Ascending aorta (tissue), 2 donors: ENCODE measurements at regions not wholly inside any gene's neighbourhood (a gene's known extent, or its start where the extent isn't known, plus 50 kb on each side); places are given as distances from the start of the nearest gene placed in this dataset.
"Not testable (repeated sequence)": the region's sequence is repeated elsewhere in the genome, so short reads cannot be mapped to it uniquely, and the experiment has no call there.

Experiments
- DNase-seq, 2 donors: peaks; one replicate each; pipeline ENCODE4 v3.0.0-alpha.2; 2019; ENCODE audit warnings: low spot score in 2 of 2
- H3K27ac ChIP-seq, 2 donors: fragments of 200-600 bp; sonication (generic); one replicate each; pipeline ENCODE4 v1.5.1; 2016 to 2017; ENCODE audit warnings: mild to moderate bottlenecking in 1 of 2
- H3K27me3 ChIP-seq: fragments of 200-600 bp; sonication (generic); one replicate; pipeline ENCODE4 v1.5.1; 2017
- H3K36me3 ChIP-seq, 2 donors: fragments of 200-600 bp; sonication (generic); one replicate each; pipeline ENCODE4 v1.5.1; 2016
- H3K4me1 ChIP-seq, 2 donors: fragments of 200-600 bp; sonication (generic); one replicate each; pipeline ENCODE4 v1.5.1; 2016 to 2017; ENCODE audit warnings: mild to moderate bottlenecking in 1 of 2
- H3K4me3 ChIP-seq, 2 donors: fragments of 200-600 bp; sonication (generic); one replicate each; pipeline ENCODE4 v1.5.1; 2016 to 2017; ENCODE audit warnings: mild to moderate bottlenecking in 1 of 2
- H3K9me3 ChIP-seq, 2 donors: fragments of 200-600 bp; sonication (generic); one replicate each; pipeline ENCODE4 v1.5.1; 2016
- CTCF ChIP-seq, 3 experiments: fragments of 200-600 bp in 2 of 3; fragments of 450-650 bp in 1 of 3; sonication (generic) in 2 of 3; IDR thresholded peaks; one replicate each; pipeline ENCODE4 v1.5.1; 2016 to 2019; ENCODE audit warnings: antibody characterized with exemption in 3 of 3, mild to moderate bottlenecking in 1 of 3, moderate library complexity in 1 of 3
- intact Hi-C: fragments of 100-400 bp; cut with DNase I; formaldehyde crosslinking; loops from one replicate; pipeline ENCODE4 v1.15.1; 2023

GRCh38 chr7:120059641-120060040, 213.3 kb upstream of the KCND2 start:
- Histone ChIP-seq H3K36me3 (no peaks in the 10 kb centered on the region), H3K4me1 (no peaks in the 10 kb centered on the region), H3K27me3 (no peaks in the 10 kb centered on the region), H3K4me3 (no peak overlapping the region), H3K9me3 (no peaks in the 10 kb centered on the region), H3K27ac (no peak overlapping the region)
- no peak for TF ChIP-seq CTCF (IDR thresholded peaks at IDR 0.05)
- intact Hi-C loops: no loop called here
- DNase-seq: no peak

DNA sequence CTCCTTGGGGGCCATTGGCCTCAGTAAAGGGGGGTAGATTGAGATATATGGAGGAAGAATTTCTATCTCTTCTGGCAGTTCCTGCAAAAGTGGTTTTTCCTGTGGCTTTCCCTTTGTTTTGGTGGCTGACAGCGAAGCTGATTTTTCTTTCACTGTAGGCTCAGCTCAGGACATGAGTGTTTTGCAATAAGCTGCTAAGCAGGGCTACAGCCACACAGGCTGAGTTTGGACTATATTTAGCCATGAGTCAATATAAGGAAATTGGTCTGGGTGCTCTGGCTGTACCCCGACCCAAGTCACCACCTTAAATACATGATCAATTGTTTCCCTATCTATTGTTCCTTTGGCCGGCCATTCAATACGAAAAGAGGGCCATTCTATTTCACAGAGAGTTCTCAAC, 212.7 kb upstream of the KCND2 start:
- H3K4me3 ChIP-seq: no peak overlapping the region
- no peaks in the 10 kb centered on the region for H3K9me3 ChIP-seq
- no peaks in the 10 kb centered on the region for H3K36me3 ChIP-seq
- H3K27me3 ChIP-seq: no peaks in the 10 kb centered on the region
- TF ChIP-seq CTCF (IDR thresholded peaks at IDR 0.05): no peak
- intact Hi-C loops: no loop called here
- DNase-seq: no peak
- no peak overlapping the region for H3K27ac ChIP-seq
- H3K4me1 ChIP-seq: no peaks in the 10 kb centered on the region

GRCh38 chr7:120060875-120061274, 212.1 kb upstream of the KCND2 start:
- Histone ChIP-seq H3K4me3 (no peak overlapping the region), H3K9me3 (no peaks in the 10 kb centered on the region), H3K36me3 (no peaks in the 10 kb centered on the region), H3K27ac (no peak overlapping the region), H3K27me3 (no peaks in the 10 kb centered on the region), H3K4me1 (no peaks in the 10 kb centered on the region)
- intact Hi-C loops: no loop called here
- no peak for DNase-seq
- TF ChIP-seq CTCF (IDR thresholded peaks at IDR 0.05): no peak

DNA sequence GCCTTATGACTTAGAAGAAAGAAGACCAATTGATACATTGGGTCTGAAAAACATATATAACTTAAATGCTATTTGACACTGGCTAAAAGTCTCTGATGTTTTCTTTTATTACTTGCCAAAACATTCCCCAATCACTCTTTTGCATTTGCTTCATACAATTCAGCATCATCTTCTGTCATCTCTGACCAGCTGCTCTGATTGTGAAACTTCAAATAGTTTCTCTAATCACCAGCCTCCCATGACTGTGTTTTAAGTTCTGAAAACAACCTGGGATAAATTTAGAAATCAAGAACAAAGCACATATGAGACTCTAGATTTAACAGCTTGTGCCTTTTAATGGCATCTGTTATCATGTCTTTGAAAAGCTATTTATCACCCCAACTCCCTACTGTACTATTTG, 208.4 kb upstream of the KCND2 start:
- H3K27ac ChIP-seq: no peak overlapping the region
- H3K9me3 ChIP-seq: no peaks in the 10 kb centered on the region
- no peak overlapping the region for H3K4me3 ChIP-seq
- no peak for DNase-seq
- no peak for TF ChIP-seq CTCF (IDR thresholded peaks at IDR 0.05)
- H3K4me1 ChIP-seq: no peaks in the 10 kb centered on the region
- no peaks in the 10 kb centered on the region for H3K27me3 ChIP-seq
- intact Hi-C loops: no loop called here
- no peaks in the 10 kb centered on the region for H3K36me3 ChIP-seq

DNA sequence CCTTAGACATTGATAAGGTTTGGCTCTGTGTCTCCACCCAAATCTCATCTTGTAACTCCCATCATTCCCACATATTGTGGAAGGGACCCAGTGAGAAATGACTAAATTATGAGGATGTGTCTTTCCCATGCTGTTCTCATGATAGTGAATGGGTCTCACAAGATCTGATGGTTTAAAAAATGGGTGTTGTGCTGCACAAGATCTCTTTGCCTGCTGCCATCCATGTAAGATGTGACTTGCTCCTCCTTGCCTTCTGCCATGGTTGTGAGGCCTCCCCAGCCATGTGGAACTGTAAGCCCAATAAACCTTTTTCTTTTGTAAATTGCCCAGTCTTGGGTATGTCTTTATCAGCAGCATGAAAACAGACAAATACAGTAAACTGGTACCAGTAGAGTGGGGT, 206.1 kb upstream of the KCND2 start:
- H3K4me3 ChIP-seq, H3K27me3 ChIP-seq, H3K9me3 ChIP-seq, DNase-seq, H3K27ac ChIP-seq, H3K4me1 ChIP-seq, H3K36me3 ChIP-seq, intact Hi-C loops: not testable (repeated sequence)

DNA sequence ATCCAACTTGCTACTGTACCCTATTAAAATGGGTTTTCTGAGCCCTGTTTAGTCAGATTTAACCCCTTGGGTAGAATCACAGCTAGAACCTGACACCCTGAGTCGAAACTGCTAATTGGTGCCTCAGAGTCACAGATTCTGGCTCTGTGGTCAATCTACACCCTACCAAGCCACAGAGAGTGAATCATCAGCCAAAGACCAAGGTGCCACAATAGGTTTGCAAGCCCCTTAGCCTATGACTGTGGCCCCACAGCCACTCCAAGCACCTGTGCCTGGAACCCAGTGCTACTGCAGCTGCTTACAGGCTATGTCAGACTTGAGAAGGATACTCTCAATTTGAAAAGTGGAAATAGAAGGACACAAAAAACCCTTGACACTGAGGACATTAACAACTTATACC, 202.8 kb upstream of the KCND2 start:
- intact Hi-C loops: no loop called here
- no peak for DNase-seq
- TF ChIP-seq CTCF (IDR thresholded peaks at IDR 0.05): no peak
- Histone ChIP-seq H3K27ac (no peak overlapping the region), H3K9me3 (no peaks in the 10 kb centered on the region), H3K36me3 (no peaks in the 10 kb centered on the region), H3K27me3 (no peaks in the 10 kb centered on the region), H3K4me3 (no peak overlapping the region), H3K4me1 (no peaks in the 10 kb centered on the region)
